CD1c-positive myeloid dendritic cell (primary cell): ENCODE measurements at regions not wholly inside any gene's neighbourhood (a gene's known extent, or its start where the extent isn't known, plus 50 kb on each side); places are given as distances from the start of the nearest gene placed in this dataset.

Experiments
- DNase-seq: peaks from one replicate; pipeline ENCODE4 v3.0.0-alpha.2; 2016; ENCODE audit errors: extremely low spot score

DNA sequence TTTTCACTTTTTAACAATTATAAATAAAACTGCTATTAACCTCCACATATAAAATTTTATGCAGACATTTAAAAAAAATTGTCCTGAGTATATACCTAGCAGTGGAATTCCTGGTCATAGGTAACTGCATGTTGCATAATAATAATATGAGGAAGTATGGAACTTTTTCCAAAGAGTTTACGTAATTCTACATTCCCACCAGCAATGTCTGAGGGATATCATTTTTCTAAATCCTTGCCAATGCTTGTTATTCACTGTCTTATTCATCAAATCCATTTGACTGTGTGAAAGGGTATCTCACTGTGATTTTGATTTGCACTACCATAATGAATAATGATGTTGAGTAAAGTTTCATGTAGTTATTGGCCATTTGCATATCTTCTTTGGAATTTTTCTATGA lies 393.8 kb downstream of the LRFN5 start:
- DNase-seq: no peak

- DNase-seq: no peak
These were observed 387.0 kb downstream of the LRFN5 start for GRCh38 chr14:41993687-41994086.

DNA sequence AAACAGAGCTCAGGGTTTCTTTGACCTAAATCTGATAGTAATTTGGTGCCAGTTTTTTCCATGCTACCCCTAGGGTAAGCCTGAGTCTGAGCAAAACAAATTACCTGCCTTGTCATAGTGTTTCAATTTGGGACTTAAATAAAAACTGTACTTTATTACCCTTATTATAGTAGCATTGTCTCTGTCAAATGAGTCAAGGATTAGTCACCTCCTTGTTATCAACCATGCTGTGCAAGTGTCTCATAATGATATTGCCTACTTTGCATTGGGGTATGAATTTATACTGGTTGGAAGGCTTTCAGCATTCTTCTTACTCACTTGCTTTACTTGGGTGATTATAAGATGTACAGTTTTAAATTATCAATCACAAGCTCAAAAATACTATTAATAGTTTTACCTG lies 380.0 kb downstream of the LRFN5 start:
- no peak for DNase-seq

DNA sequence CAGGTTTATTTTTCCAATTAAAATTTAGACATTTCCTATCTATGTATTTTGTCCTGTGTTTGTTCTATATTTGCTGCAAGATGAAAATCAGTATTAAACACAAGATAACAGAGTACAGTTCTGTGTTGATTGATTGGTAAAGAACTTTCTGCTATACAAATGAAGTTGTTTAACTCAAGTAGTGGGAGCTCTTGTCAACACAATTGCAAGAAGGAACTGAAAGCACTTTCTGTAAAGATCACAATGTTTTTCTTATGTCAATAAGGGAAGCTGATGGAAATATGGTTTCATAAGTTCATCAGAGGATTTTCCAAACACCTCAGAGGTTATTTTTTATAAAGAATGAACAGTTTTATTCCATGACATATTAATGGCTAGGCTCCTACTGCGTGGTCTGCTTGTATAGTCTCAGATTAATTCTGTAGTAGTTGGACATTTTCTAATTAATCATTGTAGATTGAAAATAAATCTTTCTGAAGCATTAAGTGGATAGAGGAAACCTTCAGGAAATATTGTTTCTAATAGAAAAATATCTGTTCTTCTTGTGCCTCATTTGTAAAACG lies 379.5 kb downstream of the LRFN5 start:
- DNase-seq: no peak

DNA sequence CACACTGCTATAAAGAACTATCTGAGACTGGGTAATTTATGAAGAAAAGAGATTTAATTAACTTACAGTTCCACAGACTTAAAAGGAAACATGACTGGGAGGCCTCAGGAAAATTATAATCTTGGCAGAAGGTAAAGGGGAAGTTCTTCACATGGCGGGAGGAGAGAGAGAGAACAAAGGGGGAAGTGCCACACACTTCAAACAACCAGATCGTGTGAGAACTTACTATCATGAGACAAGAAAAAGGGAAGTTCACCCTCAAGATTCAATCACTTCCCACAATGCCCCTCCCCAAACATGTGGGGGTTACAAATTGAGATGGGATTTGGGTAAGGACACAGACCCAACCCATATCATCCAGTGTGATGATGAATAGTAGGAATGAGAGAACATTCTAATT lies 366.5 kb downstream of the LRFN5 start:
- peak; percentile 27 for DNase-seq

- DNase-seq: no peak
These were observed 365.9 kb downstream of the LRFN5 start for GRCh38 chr14:41972531-41972930.

- no peak for DNase-seq
These were observed 353.6 kb downstream of the LRFN5 start for GRCh38 chr14:41960281-41960680.

DNA sequence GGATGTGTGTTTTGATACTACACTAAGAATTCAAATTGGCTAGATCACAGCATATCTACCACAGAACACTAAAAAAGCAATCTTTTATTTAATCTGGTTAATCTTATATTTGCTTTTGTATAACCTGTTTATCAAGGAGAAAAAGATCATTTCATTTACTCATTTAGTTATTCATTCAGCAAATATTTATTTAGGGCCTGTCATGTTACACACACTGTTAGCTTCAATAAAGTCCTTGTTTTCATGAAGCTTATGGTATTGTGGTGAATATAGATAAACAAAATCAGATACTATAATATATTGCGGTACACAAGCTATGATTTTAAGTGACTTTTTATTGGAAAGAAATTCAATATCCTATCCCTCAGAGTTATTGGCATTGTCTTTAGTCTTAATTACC lies 350.8 kb downstream of the LRFN5 start:
- no peak for DNase-seq
